GM13977 (cell line): ENCODE measurements at regions not wholly inside any gene's neighbourhood (a gene's known extent, or its start where the extent isn't known, plus 50 kb on each side); places are given as distances from the start of the nearest gene placed in this dataset.
"Not testable (repeated sequence)": the region's sequence is repeated elsewhere in the genome, so short reads cannot be mapped to it uniquely, and the experiment has no call there.

Source experiments
- DNase-seq: peaks from one replicate; pipeline ENCODE4 v3.0.0; 2012; ENCODE audit warnings: low spot score
- CTCF ChIP-seq: IDR thresholded peaks from 2 replicates; pipeline ENCODE4 v1.5.1; 2012; ENCODE audit warnings: mild to moderate bottlenecking, control low read depth; ENCODE audit not compliant: insufficient read depth; ENCODE audit errors: extremely low read depth, missing control alignments
- in situ Hi-C: fragments of 300-500 bp; cut with MboI; formaldehyde crosslinking; loops from one replicate; pipeline ENCODE4 v1.12.0; 2022; ENCODE audit warnings: low sequenced_read_pairs, low pct_unique_long_range_greater_than_20kb, mixed read lengths, inconsistent platforms; ENCODE audit not compliant: unreplicated experiment

GRCh38 chr7:123275036-123275753, 75.4 kb upstream of the SLC13A1 start:
- TF ChIP-seq CTCF = no peak
- in situ Hi-C loops = no loop called here
- no peak for DNase-seq

DNA sequence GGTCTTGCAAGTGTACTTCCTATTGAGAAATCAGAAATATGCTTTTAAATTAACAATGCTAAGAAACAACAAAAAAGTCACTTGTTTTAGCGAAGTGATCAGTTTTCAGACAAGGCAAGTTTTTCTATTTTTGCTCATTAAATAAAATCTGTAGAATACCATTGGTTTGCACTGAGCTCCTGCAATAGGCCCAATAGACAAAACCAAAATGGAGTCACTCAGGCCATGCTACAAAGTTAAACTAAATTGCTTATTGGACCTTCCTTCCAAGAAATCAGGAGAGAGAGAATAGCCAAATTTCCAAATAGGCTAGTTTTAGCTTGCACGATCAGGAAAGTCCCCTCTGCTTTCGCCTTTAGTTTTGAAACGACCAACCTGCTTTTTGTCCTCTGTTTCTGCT, 73.4 kb upstream of the SLC13A1 start:
- no peak for TF ChIP-seq CTCF
- in situ Hi-C loops = no loop called here
- DNase-seq = no peak

DNA sequence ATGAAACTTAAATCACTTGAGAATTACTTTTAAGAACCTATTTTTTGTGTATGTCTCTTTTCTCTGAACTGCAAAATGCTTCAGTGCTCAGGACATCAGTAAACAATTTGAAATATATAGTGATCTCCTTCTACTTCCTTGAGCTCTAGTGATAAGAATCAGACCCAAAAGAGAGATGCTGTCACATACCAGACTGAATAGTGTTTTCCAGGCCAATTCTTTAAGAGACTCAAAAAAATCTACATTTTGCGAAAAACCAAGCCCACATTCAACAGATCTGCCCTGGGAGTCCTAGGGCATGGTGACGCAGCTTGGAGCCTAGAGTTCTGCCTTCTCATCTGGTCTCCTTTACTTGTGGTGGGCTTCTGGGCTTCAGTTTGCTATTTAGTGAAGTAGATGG, 72.1 kb upstream of the SLC13A1 start:
- DNase-seq = no peak
- in situ Hi-C loops = no loop called here
- TF ChIP-seq CTCF = no peak

DNA sequence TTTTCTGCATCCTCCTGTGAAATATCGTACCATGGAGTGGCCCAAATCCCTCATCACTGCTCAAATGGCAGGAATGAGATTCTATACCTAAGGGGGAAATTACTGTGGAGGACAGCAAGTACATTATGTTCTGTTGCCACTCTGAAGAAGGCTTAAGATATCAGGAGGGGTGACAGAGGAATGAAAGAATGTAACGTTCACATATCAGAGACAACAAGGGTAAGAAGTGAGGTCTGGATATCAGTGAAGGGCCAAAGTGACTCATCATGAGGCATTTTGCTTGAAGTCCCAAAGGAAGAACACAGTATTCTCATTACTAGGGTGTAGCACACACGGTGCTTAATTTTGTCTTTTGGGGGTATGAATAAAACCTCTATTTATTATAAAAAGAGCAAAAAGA, 71.5 kb upstream of the SLC13A1 start:
- in situ Hi-C loops = no loop called here
- TF ChIP-seq CTCF = no peak
- no peak for DNase-seq

DNA sequence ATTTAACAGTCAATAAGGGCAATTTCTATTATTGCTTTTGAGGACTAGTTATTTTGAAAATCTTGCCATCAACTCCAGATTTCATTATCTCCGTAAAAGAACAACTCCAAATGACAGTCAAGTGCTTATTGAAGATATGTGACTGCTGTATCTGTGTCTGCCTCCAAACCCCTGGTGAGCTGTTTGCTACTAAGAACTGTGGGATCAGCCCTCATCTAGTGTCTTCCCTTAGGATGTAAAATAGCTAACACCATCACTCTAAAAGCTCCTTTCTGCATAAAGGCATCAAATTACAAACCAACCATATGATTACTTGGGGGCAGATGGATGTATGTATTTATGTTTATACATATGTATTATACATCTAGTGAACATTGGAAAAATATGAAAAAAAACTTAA, 70.8 kb upstream of the SLC13A1 start:
- TF ChIP-seq CTCF = no peak
- in situ Hi-C loops = no loop called here
- no peak for DNase-seq

- in situ Hi-C loops = no loop called here
- no peak for TF ChIP-seq CTCF
- no peak for DNase-seq
These were observed 66.1 kb upstream of the SLC13A1 start for GRCh38 chr7:123265853-123266252.

DNA sequence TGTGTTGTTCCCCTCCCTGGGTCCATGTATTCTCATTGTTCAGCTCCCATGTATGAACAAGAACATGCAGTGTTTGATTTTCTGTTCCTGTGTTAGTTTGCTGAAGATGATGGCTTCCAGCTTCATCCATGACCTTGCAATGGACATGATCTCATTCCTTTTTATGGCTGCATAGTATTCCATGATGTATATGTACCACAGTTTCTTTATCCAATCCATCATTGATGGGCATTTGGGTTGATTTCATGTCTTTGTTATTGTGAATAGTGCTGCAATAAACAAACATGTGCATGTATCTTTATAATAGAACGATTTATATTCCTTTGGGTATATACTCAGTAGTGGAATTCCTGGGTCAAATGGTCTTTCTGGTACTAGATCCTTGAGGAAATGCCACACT, 65.1 kb upstream of the SLC13A1 start:
- in situ Hi-C loops = not testable (repeated sequence)

More for the DNA sequence above, 65.1 kb upstream of the SLC13A1 start:
- DNase-seq = not testable (repeated sequence)
